OCI-LY7 (cell line): ENCODE measurements at regions not wholly inside any gene's neighbourhood (a gene's known extent, or its start where the extent isn't known, plus 50 kb on each side); places are given as distances from the start of the nearest gene placed in this dataset.

Experiments
- EZH2phosphoT487 ChIP-seq: fragments of 200-600 bp; sonication (generic); IDR thresholded peaks from 2 replicates; pipeline ENCODE4 v1.6.1; 2018; ENCODE audit warnings: low read depth, borderline replicate concordance, mild to moderate bottlenecking, mixed run types, antibody characterized with exemption, low read length, moderate library complexity, mixed read lengths
- TF ChIP-seq, protein P1 (sequence below): fragments of 200-600 bp; sonication (generic); conservative IDR thresholded peaks from 2 replicates; pipeline ENCODE4 v1.5.1; 2014; ENCODE audit warnings: mild to moderate bottlenecking, antibody characterized with exemption, low read length, moderate library complexity, mixed read lengths

DNA sequence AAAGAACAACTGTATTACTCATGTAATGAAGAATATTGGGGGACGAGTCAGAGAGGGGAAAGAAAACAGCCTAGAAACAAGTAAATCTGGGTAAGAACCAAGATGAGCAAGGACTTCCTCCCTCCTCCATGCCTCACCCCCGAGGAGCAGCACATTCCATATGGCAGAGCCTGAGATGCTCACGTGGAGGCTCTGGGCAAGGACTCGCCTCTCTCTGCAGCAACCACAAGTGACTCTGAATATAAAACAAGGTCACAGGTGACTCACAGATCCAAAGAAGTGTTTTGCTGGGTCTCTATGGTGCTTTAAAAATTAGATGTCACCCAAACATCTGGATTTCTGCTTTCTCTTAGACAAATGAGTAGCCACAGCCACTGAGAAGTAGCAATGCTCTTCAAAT, 453.0 kb upstream of the SULF2 start:
- TF ChIP-seq, protein P1, sequence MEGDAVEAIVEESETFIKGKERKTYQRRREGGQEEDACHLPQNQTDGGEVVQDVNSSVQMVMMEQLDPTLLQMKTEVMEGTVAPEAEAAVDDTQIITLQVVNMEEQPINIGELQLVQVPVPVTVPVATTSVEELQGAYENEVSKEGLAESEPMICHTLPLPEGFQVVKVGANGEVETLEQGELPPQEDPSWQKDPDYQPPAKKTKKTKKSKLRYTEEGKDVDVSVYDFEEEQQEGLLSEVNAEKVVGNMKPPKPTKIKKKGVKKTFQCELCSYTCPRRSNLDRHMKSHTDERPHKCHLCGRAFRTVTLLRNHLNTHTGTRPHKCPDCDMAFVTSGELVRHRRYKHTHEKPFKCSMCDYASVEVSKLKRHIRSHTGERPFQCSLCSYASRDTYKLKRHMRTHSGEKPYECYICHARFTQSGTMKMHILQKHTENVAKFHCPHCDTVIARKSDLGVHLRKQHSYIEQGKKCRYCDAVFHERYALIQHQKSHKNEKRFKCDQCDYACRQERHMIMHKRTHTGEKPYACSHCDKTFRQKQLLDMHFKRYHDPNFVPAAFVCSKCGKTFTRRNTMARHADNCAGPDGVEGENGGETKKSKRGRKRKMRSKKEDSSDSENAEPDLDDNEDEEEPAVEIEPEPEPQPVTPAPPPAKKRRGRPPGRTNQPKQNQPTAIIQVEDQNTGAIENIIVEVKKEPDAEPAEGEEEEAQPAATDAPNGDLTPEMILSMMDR, result no peak
- TF ChIP-seq EZH2phosphoT487, result no peak
